PFSK-1 (cell line): ENCODE measurements at regions not wholly inside any gene's neighbourhood (a gene's known extent, or its start where the extent isn't known, plus 50 kb on each side); places are given as distances from the start of the nearest gene placed in this dataset.

Experiments used
- FOXP2 ChIP-seq: optimal IDR thresholded peaks from 2 replicates; pipeline ENCODE3; 2011; ENCODE audit warnings: borderline replicate concordance, control low read depth, inconsistent platforms; ENCODE audit not compliant: insufficient read depth; ENCODE audit errors: extremely low read length, extremely low read depth
- POLR2AphosphoS5 ChIP-seq: IDR thresholded peaks from 2 replicates; pipeline ENCODE4 v1.6.1; 2012; ENCODE audit warnings: low read depth, mild to moderate bottlenecking, control low read depth, low read length, moderate library complexity
- SIN3A ChIP-seq: IDR thresholded peaks from 2 replicates; pipeline ENCODE4 v1.6.1; 2012; ENCODE audit warnings: mild to moderate bottlenecking, low read length, moderate library complexity, borderline replicate concordance; ENCODE audit not compliant: insufficient read depth
- TAF1 ChIP-seq: IDR thresholded peaks from 2 replicates; pipeline ENCODE4 v1.6.1; 2012; ENCODE audit warnings: low read length, control low read depth, borderline replicate concordance; ENCODE audit not compliant: insufficient read depth
- TF ChIP-seq, protein P1 (sequence below), 2 experiments: IDR thresholded peaks; 2 replicates each; pipeline versions ENCODE4 v1.6.1 to v1.8.0; 2011 to 2012; ENCODE audit warnings: low read depth in 2 of 2, low read length in 2 of 2, control low read depth in 1 of 2, inconsistent platforms in 1 of 2, mild to moderate bottlenecking in 1 of 2, moderate library complexity in 1 of 2; ENCODE audit not compliant: insufficient read depth in 1 of 2

DNA sequence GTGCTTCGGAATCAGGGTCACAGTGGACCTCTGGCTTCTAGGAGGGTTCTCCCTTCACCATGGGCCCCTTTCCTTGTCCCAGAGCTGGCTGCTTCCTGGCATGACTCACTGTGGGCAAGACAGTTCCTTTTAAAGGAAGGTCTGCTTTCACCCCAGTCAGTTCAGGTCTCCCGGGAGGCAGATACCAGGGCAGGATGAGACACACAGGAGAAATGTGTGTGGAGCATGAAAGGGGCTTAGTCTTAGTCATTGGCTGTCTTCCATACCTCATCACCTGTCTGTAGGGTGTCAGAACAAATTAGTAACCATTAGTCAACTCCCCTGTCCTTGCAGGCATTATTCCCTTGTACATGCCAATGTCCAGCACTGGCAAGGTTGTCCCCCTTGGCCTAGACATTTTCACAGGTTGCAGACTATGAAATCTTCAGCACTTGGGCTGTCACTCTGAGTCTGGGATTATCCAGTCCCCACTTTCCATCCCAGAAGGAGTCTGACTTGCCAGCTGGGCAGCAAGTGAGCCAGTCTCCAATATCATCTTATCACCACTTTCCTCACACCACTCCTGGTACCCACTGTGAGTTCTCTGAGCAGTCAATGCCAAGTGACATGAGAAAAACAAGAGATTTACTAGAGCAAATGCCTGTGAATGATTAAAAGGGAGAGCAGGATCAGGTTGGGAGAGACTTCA lies 76.8 kb upstream of the MEDAG start:
- no peak for TF ChIP-seq SIN3A
- no peak for TF ChIP-seq POLR2AphosphoS5
- no peak for TF ChIP-seq TAF1
- TF ChIP-seq, protein P1, sequence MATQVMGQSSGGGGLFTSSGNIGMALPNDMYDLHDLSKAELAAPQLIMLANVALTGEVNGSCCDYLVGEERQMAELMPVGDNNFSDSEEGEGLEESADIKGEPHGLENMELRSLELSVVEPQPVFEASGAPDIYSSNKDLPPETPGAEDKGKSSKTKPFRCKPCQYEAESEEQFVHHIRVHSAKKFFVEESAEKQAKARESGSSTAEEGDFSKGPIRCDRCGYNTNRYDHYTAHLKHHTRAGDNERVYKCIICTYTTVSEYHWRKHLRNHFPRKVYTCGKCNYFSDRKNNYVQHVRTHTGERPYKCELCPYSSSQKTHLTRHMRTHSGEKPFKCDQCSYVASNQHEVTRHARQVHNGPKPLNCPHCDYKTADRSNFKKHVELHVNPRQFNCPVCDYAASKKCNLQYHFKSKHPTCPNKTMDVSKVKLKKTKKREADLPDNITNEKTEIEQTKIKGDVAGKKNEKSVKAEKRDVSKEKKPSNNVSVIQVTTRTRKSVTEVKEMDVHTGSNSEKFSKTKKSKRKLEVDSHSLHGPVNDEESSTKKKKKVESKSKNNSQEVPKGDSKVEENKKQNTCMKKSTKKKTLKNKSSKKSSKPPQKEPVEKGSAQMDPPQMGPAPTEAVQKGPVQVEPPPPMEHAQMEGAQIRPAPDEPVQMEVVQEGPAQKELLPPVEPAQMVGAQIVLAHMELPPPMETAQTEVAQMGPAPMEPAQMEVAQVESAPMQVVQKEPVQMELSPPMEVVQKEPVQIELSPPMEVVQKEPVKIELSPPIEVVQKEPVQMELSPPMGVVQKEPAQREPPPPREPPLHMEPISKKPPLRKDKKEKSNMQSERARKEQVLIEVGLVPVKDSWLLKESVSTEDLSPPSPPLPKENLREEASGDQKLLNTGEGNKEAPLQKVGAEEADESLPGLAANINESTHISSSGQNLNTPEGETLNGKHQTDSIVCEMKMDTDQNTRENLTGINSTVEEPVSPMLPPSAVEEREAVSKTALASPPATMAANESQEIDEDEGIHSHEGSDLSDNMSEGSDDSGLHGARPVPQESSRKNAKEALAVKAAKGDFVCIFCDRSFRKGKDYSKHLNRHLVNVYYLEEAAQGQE (IDR thresholded peaks at IDR 0.05; ENCODE audit: insufficient read depth in 1 of 2, low read depth in 2 of 2, low read length in 2 of 2), result no peak
- no peak for TF ChIP-seq FOXP2
